ENCODE measurements at regions not wholly inside any gene's neighbourhood (a gene's known extent, or its start where the extent isn't known, plus 50 kb on each side); places are given as distances from the start of the nearest gene placed in this dataset.

DNA sequence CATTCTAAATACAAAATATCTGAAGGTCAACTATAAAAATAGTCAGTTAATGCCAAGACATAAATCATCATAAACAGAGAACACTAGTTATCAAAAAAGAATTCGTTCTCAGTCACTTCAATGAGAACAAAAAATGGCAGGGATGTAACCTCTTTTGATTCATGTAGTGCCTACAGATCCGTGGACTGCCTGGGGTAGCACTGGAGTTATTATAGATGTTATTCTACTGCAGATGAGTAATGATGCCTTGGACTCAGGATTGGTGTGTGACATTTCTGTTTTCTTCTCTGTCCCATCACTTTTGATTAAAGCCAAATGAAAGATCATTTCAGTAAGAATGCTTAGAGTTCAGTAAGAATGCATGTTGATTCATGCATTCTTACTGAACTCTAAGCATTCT lies 440.4 kb downstream of the FAM133A start:
- Histone ChIP-seq H3K4me3 (ENCODE audit: low read depth in 1 of 5, low read length in 5 of 5) (no peak overlapping the region), H3K9me3 (ENCODE audit: control insufficient read depth in 5 of 5, low read length in 5 of 5) (no peaks in the 10 kb centered on the region), H3K27ac (ENCODE audit: low read depth, low read length) (no peak overlapping the region), H3K36me3 (ENCODE audit: control insufficient read depth in 5 of 5, insufficient read depth in 5 of 5, low read length in 5 of 5) (no peaks in the 10 kb centered on the region), H3K9ac (ENCODE audit: low read length in 5 of 5) (no peak overlapping the region), H3K27me3 (ENCODE audit: control insufficient read depth in 5 of 5, insufficient read depth in 4 of 5, low read length in 5 of 5) (peaks cover 0 to 3% (median 0%) of the 10 kb centered on the region in 5 donors), H3K4me1 (ENCODE audit: control insufficient read depth in 5 of 5, insufficient read depth in 5 of 5, low read length in 5 of 5) (no peaks in the 10 kb centered on the region)

DNA sequence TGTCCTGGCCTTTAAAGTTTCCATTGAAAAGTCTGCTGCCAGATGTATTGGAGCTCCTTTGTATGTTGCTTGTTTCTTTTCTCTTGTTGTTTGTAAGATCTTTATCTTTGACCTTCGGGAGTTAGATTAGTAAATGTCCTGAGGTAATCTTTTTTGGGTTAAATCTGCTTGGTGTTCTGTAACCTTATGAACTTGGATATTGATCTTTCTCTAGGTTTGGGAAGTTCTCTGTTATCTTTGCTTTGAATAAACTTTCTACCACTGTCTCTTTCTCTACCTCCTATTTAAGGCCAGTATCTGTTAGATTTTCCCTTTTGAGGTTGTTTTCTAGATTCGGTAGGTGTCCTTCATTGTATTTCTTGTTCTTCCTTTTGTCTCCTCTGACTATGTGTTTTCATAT lies 447.8 kb downstream of the FAM133A start:
- H3K4me3 ChIP-seq (ENCODE audit: low read depth in 1 of 5, low read length in 5 of 5): no peak overlapping the region
- no peaks in the 10 kb centered on the region for H3K36me3 ChIP-seq (ENCODE audit: control insufficient read depth in 5 of 5, insufficient read depth in 5 of 5, low read length in 5 of 5)
- H3K9me3 ChIP-seq (ENCODE audit: control insufficient read depth in 5 of 5, low read length in 5 of 5): no peaks in the 10 kb centered on the region
- peaks cover 0 to 8% (median 0%) of the 10 kb centered on the region in 5 donors for H3K27me3 ChIP-seq (ENCODE audit: control insufficient read depth in 5 of 5, insufficient read depth in 4 of 5, low read length in 5 of 5)
- no peak overlapping the region for H3K9ac ChIP-seq (ENCODE audit: low read length in 5 of 5)
- no peaks in the 10 kb centered on the region for H3K4me1 ChIP-seq (ENCODE audit: control insufficient read depth in 5 of 5, insufficient read depth in 5 of 5, low read length in 5 of 5)
- H3K27ac ChIP-seq (ENCODE audit: low read depth, low read length): no peak overlapping the region

DNA sequence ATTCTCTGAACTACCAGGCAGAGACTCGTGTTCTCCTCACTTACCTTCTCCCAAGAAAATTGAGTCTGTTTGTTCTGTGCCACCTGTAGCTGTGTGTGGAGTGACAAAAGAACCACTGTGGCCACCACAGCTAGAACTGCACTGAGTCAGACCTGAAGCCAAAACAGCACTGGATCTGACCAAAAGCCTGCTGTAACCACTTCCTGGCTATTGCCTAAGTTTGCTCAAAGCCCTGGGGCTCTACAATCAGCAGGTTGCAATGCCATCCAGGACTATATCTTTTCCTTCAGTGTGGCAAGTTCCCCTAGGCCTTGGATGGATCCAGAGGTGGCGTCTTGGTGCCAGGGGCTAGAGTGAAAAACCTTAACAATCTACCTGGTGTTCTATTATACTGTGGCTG lies 449.1 kb downstream of the FAM133A start:
- Histone ChIP-seq H3K4me1 (ENCODE audit: control insufficient read depth in 5 of 5, insufficient read depth in 5 of 5, low read length in 5 of 5) (no peaks in the 10 kb centered on the region), H3K27ac (ENCODE audit: low read depth, low read length) (no peak overlapping the region), H3K9ac (ENCODE audit: low read length in 5 of 5) (no peak overlapping the region), H3K27me3 (ENCODE audit: control insufficient read depth in 5 of 5, insufficient read depth in 4 of 5, low read length in 5 of 5) (peaks cover 0 to 8% (median 0%) of the 10 kb centered on the region in 5 donors), H3K9me3 (ENCODE audit: control insufficient read depth in 5 of 5, low read length in 5 of 5) (no peaks in the 10 kb centered on the region), H3K36me3 (ENCODE audit: control insufficient read depth in 5 of 5, insufficient read depth in 5 of 5, low read length in 5 of 5) (no peaks in the 10 kb centered on the region), H3K4me3 (ENCODE audit: low read depth in 1 of 5, low read length in 5 of 5) (no peak overlapping the region)

DNA sequence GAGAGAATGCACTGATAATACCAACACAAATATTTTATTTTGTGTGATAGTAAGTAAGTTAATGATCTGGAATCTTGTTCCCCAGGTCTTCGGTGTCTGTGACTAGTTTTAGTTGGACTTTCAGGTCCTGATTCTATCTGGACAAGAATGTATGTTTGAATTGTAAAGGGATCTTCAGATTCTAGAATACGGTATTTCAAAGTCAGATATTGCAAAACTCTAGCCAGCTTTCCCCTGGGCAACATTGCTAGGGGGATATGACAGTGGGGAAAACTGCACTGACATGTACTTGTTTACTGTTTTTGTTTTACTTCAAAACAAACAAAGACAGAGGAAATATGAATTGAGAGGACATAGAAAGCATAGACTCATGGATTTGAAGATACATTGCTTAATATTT lies 489.0 kb downstream of the FAM133A start:
- Histone ChIP-seq H3K9ac (ENCODE audit: low read length in 5 of 5) (no peak overlapping the region), H3K9me3 (ENCODE audit: control insufficient read depth in 5 of 5, low read length in 5 of 5) (no peaks in the 10 kb centered on the region), H3K4me3 (ENCODE audit: low read depth in 1 of 5, low read length in 5 of 5) (no peak overlapping the region), H3K27me3 (ENCODE audit: control insufficient read depth in 5 of 5, insufficient read depth in 4 of 5, low read length in 5 of 5) (peaks cover 0 to 2% (median 0%) of the 10 kb centered on the region in 5 donors), H3K27ac (ENCODE audit: low read depth, low read length) (no peak overlapping the region), H3K4me1 (ENCODE audit: control insufficient read depth in 5 of 5, insufficient read depth in 5 of 5, low read length in 5 of 5) (no peaks in the 10 kb centered on the region), H3K36me3 (ENCODE audit: control insufficient read depth in 5 of 5, insufficient read depth in 5 of 5, low read length in 5 of 5) (no peaks in the 10 kb centered on the region)

DNA sequence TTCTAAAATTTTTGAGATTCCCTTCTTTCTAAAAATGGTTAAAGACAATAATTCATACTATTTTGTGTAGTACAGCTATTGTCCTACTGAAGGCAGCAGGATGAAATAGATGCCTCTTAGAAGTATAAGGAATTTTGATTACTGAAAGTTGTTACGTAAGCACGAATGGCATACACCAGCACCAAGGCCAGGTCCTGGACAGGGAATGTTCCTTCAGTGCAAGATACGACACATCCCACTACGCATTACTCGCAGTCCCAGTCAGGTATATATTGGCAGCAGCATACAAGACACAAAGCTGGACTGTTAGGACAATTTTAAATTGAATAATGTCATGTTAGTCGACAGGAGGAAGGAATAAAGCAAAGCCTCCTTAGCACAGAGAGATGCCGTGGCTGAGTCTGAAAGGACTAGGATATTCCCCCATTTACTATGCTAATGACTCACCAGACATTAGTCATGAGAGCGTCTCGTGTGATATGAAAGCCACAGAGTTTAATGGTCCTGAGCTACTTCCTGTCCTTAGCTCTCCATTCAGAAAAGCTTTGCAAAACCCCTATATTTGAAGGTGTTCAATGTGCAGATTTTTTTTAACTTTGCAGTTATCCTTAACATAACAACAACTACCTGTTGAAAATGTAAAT lies 504.3 kb downstream of the FAM133A start:
- Histone ChIP-seq H3K9ac (ENCODE audit: low read length in 5 of 5) (no peak overlapping the region), H3K36me3 (ENCODE audit: control insufficient read depth in 5 of 5, insufficient read depth in 5 of 5, low read length in 5 of 5) (no peaks in the 10 kb centered on the region), H3K27me3 (ENCODE audit: control insufficient read depth in 5 of 5, insufficient read depth in 4 of 5, low read length in 5 of 5) (peaks cover 0 to 5% (median 0%) of the 10 kb centered on the region in 5 donors), H3K4me3 (ENCODE audit: low read depth in 1 of 5, low read length in 5 of 5) (no peak overlapping the region), H3K27ac (ENCODE audit: low read depth, low read length) (no peak overlapping the region), H3K4me1 (ENCODE audit: control insufficient read depth in 5 of 5, insufficient read depth in 5 of 5, low read length in 5 of 5) (no peaks in the 10 kb centered on the region), H3K9me3 (ENCODE audit: control insufficient read depth in 5 of 5, low read length in 5 of 5) (peaks cover 0 to 4% (median 2%) of the 10 kb centered on the region in 5 donors)

DNA sequence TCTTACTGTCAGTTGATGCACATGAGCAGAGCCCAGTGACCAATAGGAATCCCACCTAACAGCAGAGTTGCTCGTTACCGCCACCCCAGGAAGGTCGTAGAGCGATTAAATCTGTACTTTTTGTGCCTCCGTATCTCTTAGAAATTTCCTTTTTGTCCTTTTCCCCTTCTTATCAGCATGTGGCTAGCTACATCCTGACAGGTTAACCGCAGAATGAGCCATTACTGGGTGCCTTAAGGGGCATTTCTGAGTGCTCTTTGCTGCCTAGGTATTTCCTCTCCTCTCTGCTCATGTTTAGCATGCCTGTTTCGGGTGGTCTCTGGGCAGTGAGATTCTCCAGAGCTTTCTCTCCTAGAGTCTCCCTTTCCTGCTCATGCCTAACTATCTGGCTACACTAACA lies 530.5 kb downstream of the FAM133A start:
- H3K9ac ChIP-seq (ENCODE audit: low read length in 5 of 5): no peak overlapping the region

DNA sequence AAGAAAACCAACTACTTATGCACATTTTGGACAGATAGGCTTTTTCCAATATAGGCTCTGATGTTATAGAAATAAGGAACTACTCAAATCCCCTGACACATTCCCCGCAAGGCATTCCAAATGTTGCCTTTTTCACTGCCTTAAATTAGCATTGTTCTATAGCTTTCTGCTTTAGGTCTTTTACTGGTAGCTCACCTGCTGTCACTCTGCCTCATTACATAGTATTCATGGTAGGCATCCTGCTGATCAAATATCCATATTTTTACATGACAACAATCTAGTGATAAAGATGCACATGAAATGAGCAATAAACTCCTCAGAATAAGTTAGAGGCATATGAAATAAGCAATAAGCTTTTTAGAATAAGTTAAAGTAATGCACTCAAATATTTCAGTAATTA lies 542.7 kb downstream of the FAM133A start:
- Histone ChIP-seq H3K27me3 (ENCODE audit: control insufficient read depth in 5 of 5, insufficient read depth in 4 of 5, low read length in 5 of 5) (peaks cover 0 to 5% (median 0%) of the 10 kb centered on the region in 5 donors), H3K27ac (ENCODE audit: low read depth, low read length) (no peak overlapping the region), H3K4me3 (ENCODE audit: low read depth in 1 of 5, low read length in 5 of 5) (no peak overlapping the region)

More for the DNA sequence above, 530.5 kb downstream of the FAM133A start:
- Histone ChIP-seq H3K4me3 (ENCODE audit: low read depth in 1 of 5, low read length in 5 of 5) (no peak overlapping the region), H3K4me1 (ENCODE audit: control insufficient read depth in 5 of 5, insufficient read depth in 5 of 5, low read length in 5 of 5) (no peaks in the 10 kb centered on the region), H3K27ac (ENCODE audit: low read depth, low read length) (no peak overlapping the region), H3K9me3 (ENCODE audit: control insufficient read depth in 5 of 5, low read length in 5 of 5) (no peaks in the 10 kb centered on the region), H3K36me3 (ENCODE audit: control insufficient read depth in 5 of 5, insufficient read depth in 5 of 5, low read length in 5 of 5) (no peaks in the 10 kb centered on the region), H3K27me3 (ENCODE audit: control insufficient read depth in 5 of 5, insufficient read depth in 4 of 5, low read length in 5 of 5) (peaks cover 0 to 4% (median 2%) of the 10 kb centered on the region in 5 donors)

DNA sequence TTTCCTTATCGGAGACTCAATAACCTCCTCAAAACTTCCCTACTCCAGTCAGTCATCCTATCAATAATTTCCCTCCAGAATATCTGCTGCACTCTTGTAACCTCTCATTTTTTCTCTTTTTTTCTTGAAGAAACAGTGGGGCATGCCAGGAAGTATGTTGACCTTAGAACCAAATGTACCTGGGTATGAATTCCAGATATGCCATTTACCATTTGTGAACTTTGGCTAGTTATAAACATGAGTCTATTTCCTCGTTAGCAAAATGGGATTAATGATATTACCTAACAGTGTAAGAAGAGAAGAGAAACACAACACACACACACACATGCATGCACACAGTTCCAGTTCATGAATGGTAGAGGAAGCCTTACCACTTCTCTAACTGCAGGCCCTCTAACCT lies 578.2 kb downstream of the FAM133A start:
- no peaks in the 10 kb centered on the region for H3K4me1 ChIP-seq (ENCODE audit: control insufficient read depth in 5 of 5, insufficient read depth in 5 of 5, low read length in 5 of 5)
- H3K4me3 ChIP-seq (ENCODE audit: low read depth in 1 of 5, low read length in 5 of 5): no peak overlapping the region
- peaks cover 0 to 16% (median 6%) of the 10 kb centered on the region in 5 donors for H3K27me3 ChIP-seq (ENCODE audit: control insufficient read depth in 5 of 5, insufficient read depth in 4 of 5, low read length in 5 of 5)
- H3K9me3 ChIP-seq (ENCODE audit: control insufficient read depth in 5 of 5, low read length in 5 of 5): no peaks in the 10 kb centered on the region
- H3K36me3 ChIP-seq (ENCODE audit: control insufficient read depth in 5 of 5, insufficient read depth in 5 of 5, low read length in 5 of 5): no peaks in the 10 kb centered on the region
- H3K9ac ChIP-seq (ENCODE audit: low read length in 5 of 5): no peak overlapping the region
- no peak overlapping the region for H3K27ac ChIP-seq (ENCODE audit: low read depth, low read length)

More for the DNA sequence above, 542.7 kb downstream of the FAM133A start:
- Histone ChIP-seq H3K36me3 (ENCODE audit: control insufficient read depth in 5 of 5, insufficient read depth in 5 of 5, low read length in 5 of 5) (no peaks in the 10 kb centered on the region), H3K9me3 (ENCODE audit: control insufficient read depth in 5 of 5, low read length in 5 of 5) (no peaks in the 10 kb centered on the region), H3K4me1 (ENCODE audit: control insufficient read depth in 5 of 5, insufficient read depth in 5 of 5, low read length in 5 of 5) (no peaks in the 10 kb centered on the region), H3K9ac (ENCODE audit: low read length in 5 of 5) (no peak overlapping the region)

DNA sequence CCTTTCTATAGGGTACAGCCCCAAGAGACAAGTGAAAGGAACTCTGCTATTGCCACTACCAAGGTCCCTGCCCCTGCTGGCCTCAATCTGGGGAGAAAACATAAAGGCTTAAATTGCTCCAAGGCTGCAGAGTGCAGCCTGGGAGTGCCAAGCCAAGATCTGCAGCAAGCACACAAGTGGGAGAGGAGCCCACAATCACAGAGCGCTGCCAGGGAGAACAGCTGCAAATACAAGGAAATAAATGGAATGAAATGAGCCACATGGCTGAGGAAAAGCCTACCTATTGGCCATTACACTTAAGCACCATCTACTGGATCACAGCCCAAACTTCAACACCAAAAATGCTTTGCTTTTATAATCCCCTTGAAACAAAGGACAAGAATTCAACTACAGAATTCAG lies 582.4 kb downstream of the FAM133A start:
- Histone ChIP-seq H3K27me3 (ENCODE audit: control insufficient read depth in 5 of 5, insufficient read depth in 4 of 5, low read length in 5 of 5) (peaks cover 0 to 16% (median 6%) of the 10 kb centered on the region in 5 donors), H3K9ac (ENCODE audit: low read length in 5 of 5) (no peak overlapping the region), H3K27ac (ENCODE audit: low read depth, low read length) (no peak overlapping the region), H3K4me1 (ENCODE audit: control insufficient read depth in 5 of 5, insufficient read depth in 5 of 5, low read length in 5 of 5) (no peaks in the 10 kb centered on the region), H3K4me3 (ENCODE audit: low read depth in 1 of 5, low read length in 5 of 5) (no peak overlapping the region), H3K36me3 (ENCODE audit: control insufficient read depth in 5 of 5, insufficient read depth in 5 of 5, low read length in 5 of 5) (no peaks in the 10 kb centered on the region), H3K9me3 (ENCODE audit: control insufficient read depth in 5 of 5, low read length in 5 of 5) (peaks cover 0 to 3% (median 2%) of the 10 kb centered on the region in 5 donors)

DNA sequence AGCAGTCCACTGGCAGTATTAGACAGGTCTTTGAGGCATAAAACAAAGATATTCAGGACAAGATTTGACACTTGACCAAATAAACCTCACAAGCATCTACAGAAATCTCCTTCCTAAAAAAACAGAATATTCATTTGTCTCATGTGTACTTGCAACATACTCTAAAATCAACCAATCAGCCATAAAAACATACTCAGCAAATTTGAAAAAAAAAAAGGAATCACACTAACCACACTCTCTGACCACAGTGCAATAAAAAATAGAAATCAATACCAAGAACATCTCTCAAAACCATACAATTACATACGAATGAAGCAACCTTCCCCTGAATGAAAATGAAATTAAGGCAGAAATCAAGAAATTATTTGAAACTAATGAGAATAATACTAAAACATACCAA lies 591.3 kb downstream of the FAM133A start:
- Histone ChIP-seq H3K36me3 (ENCODE audit: control insufficient read depth in 5 of 5, insufficient read depth in 5 of 5, low read length in 5 of 5) (no peaks in the 10 kb centered on the region), H3K4me1 (ENCODE audit: control insufficient read depth in 5 of 5, insufficient read depth in 5 of 5, low read length in 5 of 5) (no peaks in the 10 kb centered on the region), H3K9me3 (ENCODE audit: control insufficient read depth in 5 of 5, low read length in 5 of 5) (peaks cover 0 to 3% (median 0%) of the 10 kb centered on the region in 5 donors), H3K9ac (ENCODE audit: low read length in 5 of 5) (no peak overlapping the region), H3K27me3 (ENCODE audit: control insufficient read depth in 5 of 5, insufficient read depth in 4 of 5, low read length in 5 of 5) (no peaks in the 10 kb centered on the region), H3K4me3 (ENCODE audit: low read depth in 1 of 5, low read length in 5 of 5) (no peak overlapping the region), H3K27ac (ENCODE audit: low read depth, low read length) (no peak overlapping the region)
